ENCODE measurements at regions not wholly inside any gene's neighbourhood (a gene's known extent, or its start where the extent isn't known, plus 50 kb on each side); places are given as distances from the start of the nearest gene placed in this dataset.

- no peak overlapping the region for H3K4me3 ChIP-seq
- DNase-seq = no peak
- intact Hi-C loops (cut with DNase I; ENCODE audit: low total_unique reads) = no loop called here
- 91 to 96% (median 91%) methylated on average over 6 of the region's 6 CpGs for WGBS, 5 donors
- no peaks in the 10 kb centered on the region for H3K36me3 ChIP-seq
- H3K27me3 ChIP-seq (replicated peaks in 1 of 7) = no peaks in the 10 kb centered on the region
- TF ChIP-seq POLR2A (IDR thresholded peaks at IDR 0.05) (no peak), CTCF (IDR thresholded peaks at IDR 0.05 in 8 of 11, conservative IDR thresholded peaks at IDR 0.05 in 3 of 11) (no peak), POLR2AphosphoS5 (IDR thresholded peaks at IDR 0.05) (no peak)
- peaks cover 0 to 10% (median 3%) of the 10 kb centered on the region in 8 donors for H3K9me3 ChIP-seq
- H3K27ac ChIP-seq = no peak overlapping the region
- H3K4me1 ChIP-seq = no peaks in the 10 kb centered on the region
Observed at GRCh38 chr2:15880226-15881119, 59.9 kb upstream of the MYCN start.

GRCh38 chr2:15881120-15881433 is 59.3 kb upstream of the MYCN start:
- no peak for DNase-seq
- no peaks in the 10 kb centered on the region for H3K36me3 ChIP-seq
- no peak overlapping the region for H3K4me3 ChIP-seq
- TF ChIP-seq POLR2A (IDR thresholded peaks at IDR 0.05) = no peak
- no peak for TF ChIP-seq CTCF (IDR thresholded peaks at IDR 0.05 in 8 of 11, conservative IDR thresholded peaks at IDR 0.05 in 3 of 11)
- no peak for TF ChIP-seq POLR2AphosphoS5 (IDR thresholded peaks at IDR 0.05)
- intact Hi-C loops (cut with DNase I; ENCODE audit: low total_unique reads) = no loop called here
- H3K9me3 ChIP-seq = peaks cover 0 to 10% (median 3%) of the 10 kb centered on the region in 8 donors
- H3K27me3 ChIP-seq (replicated peaks in 1 of 7) = no peaks in the 10 kb centered on the region
- H3K27ac ChIP-seq = no peak overlapping the region
- 77 to 83% (median 81%) methylated on average over 7 of the region's 7 CpGs for WGBS, 5 donors
- no peaks in the 10 kb centered on the region for H3K4me1 ChIP-seq

- Histone ChIP-seq H3K4me1 (no peaks in the 10 kb centered on the region), H3K27ac (no peak overlapping the region), H3K27me3 (replicated peaks in 1 of 7) (no peaks in the 10 kb centered on the region), H3K36me3 (no peaks in the 10 kb centered on the region), H3K9me3 (peaks cover 0 to 8% (median 2%) of the 10 kb centered on the region in 8 donors), H3K4me3 (no peak overlapping the region)
- no peak for DNase-seq
- 86 to 100% (median 91%) methylated on average over 2 of the region's 2 CpGs for WGBS, 5 donors
- intact Hi-C loops (cut with DNase I; ENCODE audit: low total_unique reads) = no loop called here
- TF ChIP-seq POLR2A (IDR thresholded peaks at IDR 0.05) (no peak), POLR2AphosphoS5 (IDR thresholded peaks at IDR 0.05) (no peak), CTCF (IDR thresholded peaks at IDR 0.05 in 8 of 11, conservative IDR thresholded peaks at IDR 0.05 in 3 of 11) (no peak)
Observed at GRCh38 chr2:15881676-15882075, 58.7 kb upstream of the MYCN start.

GRCh38 chr2:15882761-15883497 is 57.4 kb upstream of the MYCN start:
- TF ChIP-seq POLR2AphosphoS5 (IDR thresholded peaks at IDR 0.05) = no peak
- no peak for TF ChIP-seq CTCF (IDR thresholded peaks at IDR 0.05 in 8 of 11, conservative IDR thresholded peaks at IDR 0.05 in 3 of 11)
- TF ChIP-seq POLR2A (IDR thresholded peaks at IDR 0.05) = no peak
- intact Hi-C loops (cut with DNase I; ENCODE audit: low total_unique reads) = no loop called here
- peaks cover 0 to 2% (median 0%) of the 10 kb centered on the region in 8 donors for H3K9me3 ChIP-seq
- no peaks in the 10 kb centered on the region for H3K4me1 ChIP-seq
- no peak for DNase-seq
- no peaks in the 10 kb centered on the region for H3K27me3 ChIP-seq (replicated peaks in 1 of 7)
- H3K4me3 ChIP-seq = no peak overlapping the region
- no peaks in the 10 kb centered on the region for H3K36me3 ChIP-seq
- H3K27ac ChIP-seq = no peak overlapping the region
- WGBS, 5 donors = 83 to 92% (median 91%) methylated on average over 5 of the region's 5 CpGs

Data from spleen (tissue), 11 donors.